HG02840 (cell line): ENCODE measurements at regions not wholly inside any gene's neighbourhood (a gene's known extent, or its start where the extent isn't known, plus 50 kb on each side); places are given as distances from the start of the nearest gene placed in this dataset.

ENCODE experiments used
- ATAC-seq: cut with Tn5 transposase; IDR thresholded peaks from one replicate; pipeline ENCODE4 v1.9.1; 2021; ENCODE audit warnings: mild to moderate bottlenecking, moderate library complexity, moderate number of reproducible peaks; ENCODE audit not compliant: unreplicated experiment, low FRiP score

DNA sequence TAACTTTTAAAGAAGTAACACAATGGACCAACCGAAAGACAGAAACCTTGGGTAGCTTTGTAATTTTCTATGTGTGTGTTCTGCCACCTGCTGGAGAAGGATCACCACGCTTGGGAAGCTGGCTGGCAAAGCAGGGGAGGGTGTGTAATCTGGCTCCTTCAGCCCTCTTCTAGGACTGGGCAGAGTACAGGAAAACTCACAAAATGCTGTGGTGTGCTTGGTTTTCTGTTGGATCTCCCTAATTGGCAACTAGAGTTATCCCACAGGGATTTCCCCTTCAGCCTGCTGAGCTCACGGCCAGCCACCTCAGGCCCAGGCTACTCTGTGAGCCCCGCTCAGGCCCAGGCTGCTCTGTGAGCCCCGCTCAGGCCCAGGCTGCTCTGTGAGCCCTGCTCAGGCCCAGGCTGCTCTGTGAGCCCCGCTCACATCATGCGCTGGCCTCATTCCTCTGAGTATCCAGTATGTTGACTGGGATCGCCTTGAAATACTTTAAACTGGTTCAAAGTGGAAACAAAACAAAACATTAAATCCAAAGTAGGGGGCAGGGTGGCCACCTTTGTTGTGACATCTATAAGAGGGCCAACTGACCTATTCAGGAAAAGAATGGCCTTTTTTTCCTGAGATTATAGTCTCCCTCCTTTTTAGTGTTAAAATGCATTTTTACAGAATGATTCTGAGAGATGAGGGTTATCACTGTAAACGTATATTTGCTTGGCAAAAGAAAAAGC, 52.0 kb upstream of the RNU6-8 start:
- peak; percentile 45 for ATAC-seq

- ATAC-seq = no peak
Observed at GRCh38 chr14:32255789-32256188, 52.7 kb upstream of the RNU6-8 start.

DNA sequence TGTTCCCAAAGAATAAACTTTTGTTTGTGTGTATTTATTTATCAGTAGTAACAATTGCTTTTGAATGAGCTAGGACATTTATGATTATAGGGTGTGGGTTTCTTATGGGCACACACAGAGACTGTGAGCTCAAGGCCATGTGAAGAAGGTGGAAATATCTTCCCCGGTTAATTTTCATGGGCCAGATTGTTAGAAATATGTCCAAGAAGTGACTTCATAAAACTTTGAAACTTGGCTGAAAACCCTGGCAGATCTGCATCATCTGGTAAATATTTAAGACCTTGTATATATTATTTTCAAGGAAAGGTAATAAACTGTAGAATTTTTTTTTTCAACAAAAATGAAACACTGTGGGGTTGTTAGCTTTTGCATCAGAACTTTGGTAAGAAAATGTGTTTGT, 53.5 kb upstream of the RNU6-8 start:
- no peak for ATAC-seq

DNA sequence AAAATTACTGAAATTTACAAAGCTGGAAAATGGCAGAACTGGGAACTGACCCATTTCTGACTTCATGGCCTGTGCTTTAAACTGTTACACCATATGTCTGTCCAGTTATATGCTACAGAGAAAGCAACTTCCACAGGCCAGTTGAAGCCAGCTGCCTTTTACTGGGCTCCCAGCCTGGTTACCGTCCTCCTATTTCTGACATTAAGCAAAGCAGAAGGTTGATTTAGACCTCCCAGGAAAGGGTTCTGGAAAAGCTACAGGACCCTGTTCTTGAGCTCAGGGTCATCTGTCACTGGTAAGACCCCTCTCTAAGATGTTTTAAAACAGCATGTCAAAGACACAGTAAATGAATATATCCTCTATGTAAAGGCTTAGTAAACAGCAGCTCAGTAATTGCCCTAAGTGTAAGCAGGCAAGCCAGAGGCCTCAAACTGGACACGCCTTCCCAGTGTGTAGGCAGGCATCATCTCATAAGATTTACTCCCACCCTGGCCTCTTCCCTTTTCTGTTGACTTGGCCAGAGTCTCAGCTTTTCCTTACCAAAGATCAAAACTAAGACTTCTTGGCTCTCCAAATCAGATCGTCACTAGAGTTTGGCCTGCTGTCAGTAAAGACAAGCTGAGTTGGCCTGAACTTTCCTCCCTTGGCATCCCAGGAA, 55.4 kb upstream of the RNU6-8 start:
- no peak for ATAC-seq

DNA sequence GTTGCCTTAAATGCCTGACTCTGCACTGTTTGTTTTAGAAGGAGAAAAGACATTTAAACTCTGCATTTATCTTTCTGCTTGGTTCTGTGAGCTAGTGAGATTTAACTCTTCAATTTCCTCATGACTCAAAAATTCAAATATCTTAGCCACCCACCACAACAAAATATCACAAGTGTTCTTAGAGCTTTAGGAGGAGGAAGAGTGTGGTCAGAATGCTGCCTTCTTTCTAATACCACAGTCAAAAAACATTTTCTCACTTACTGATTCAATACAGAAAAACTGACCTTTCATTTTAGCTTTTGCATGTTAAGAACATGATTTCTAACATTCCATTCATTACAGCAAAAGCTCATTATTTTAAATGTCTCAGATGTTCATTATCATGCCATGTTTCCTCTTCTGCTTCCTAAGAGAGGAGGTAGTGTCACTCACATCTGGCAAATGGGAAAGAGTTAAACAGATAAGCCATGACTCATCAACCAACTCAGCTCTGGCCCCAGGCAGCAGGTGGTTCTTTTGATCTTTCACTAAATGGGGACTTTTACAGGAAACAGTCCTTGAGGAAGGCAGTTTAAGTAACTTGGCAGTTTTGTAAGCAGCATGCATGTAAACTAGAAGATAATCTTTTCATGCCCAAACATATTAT, 56.4 kb upstream of the RNU6-8 start:
- peak; percentile 82 for ATAC-seq

DNA sequence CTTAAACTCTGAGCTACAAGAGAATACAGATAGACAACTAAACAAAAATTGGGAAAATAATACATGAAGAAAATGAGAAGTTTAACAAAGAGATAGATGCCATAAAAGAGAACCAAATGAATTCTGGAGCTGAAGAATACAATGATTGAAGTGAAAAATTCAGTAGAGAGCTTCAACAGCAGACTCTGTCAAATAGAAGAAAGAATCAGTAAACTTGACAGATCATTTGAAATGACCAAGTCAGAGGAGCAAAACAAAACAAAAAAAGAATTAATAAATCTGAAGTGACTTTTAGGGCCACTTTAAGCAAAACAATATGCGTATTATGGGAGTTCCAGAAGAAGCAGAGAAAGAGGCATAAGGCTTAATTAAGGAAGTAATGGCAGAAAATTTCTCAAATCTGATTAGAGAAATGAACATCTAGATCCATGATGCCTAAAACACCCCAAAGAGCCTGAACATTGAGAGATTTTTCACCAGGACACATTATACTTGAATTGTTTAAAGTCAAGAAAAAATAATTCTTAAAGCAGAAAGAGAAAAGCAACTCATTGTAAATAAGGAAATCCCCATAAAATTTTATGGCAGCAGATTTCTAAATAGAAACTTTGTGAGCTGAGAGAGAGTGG, 61.0 kb upstream of the RNU6-8 start:
- ATAC-seq = no peak

DNA sequence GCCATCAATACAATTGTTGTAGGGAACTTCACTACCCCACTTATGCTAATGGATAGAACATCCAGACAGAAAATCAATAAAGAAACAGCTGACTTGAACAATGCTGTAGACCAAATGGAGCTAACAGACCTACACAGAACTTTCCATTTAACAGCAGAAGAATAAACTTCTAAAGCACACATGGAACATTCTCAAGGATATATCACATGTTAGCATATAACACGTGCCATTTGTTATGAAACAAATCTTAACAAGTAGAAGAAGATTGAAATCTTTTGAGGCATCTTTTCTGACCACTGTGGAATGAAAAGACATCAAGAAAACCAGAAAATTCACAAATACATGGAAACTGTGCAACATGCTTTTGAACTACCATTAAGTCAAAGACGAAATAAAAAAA, 62.5 kb upstream of the RNU6-8 start:
- no peak for ATAC-seq

DNA sequence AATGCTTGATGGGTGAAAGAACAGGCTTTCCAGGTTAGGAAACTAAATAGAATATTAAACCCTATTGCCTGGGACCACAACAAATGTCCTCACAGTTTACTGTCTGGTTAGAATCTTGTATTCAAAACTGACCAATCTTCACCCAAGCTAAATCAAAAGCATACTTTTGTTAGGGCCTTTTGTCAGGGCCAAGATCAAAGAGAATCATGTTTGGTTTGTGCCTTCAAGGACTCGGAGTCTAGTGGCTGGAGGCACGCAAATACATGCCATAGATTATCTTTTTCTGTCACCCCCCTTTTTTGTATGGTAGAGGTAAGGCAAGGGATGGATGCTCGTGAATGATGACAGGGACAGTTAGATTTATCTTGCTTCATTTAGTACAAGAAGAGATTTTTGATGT, 51.1 kb upstream of the AKAP6 start:
- ATAC-seq = no peak
